Dermis microvascular lymphatic vessel endothelial cell (primary cell): ENCODE measurements at regions not wholly inside any gene's neighbourhood (a gene's known extent, or its start where the extent isn't known, plus 50 kb on each side); places are given as distances from the start of the nearest gene placed in this dataset.
A peak's percentile ranks its signal among the peaks of the same experiment; 100 is the strongest.
"Not testable (repeated sequence)": the region's sequence is repeated elsewhere in the genome, so short reads cannot be mapped to it uniquely, and the experiment has no call there.

Experiments
- DNase-seq, 2 donors: peaks; one replicate each; pipeline versions ENCODE4 v3.0.0 to v3.0.0-alpha.2; 2010; ENCODE audit warnings: low read depth in 2 of 2

GRCh38 chr10:25804505-25804904 lies 129.5 kb upstream of the MYO3A start:
- no peak for DNase-seq

- DNase-seq: no peak
Measured at GRCh38 chr10:25805986-25806385, 128.0 kb upstream of the MYO3A start.

- DNase-seq: no peak
Measured at GRCh38 chr10:25808372-25808771, 125.7 kb upstream of the MYO3A start.

- no peak for DNase-seq
Measured at GRCh38 chr10:25811052-25811685, 122.9 kb upstream of the MYO3A start.

- DNase-seq: no peak
Measured at GRCh38 chr10:25813511-25813910, 120.5 kb upstream of the MYO3A start.

- DNase-seq: no peak
Measured at GRCh38 chr10:25815236-25815635, 118.8 kb upstream of the MYO3A start.

GRCh38 chr10:25815999-25816768 lies 117.8 kb upstream of the MYO3A start:
- no peak for DNase-seq

GRCh38 chr10:25817200-25817599 lies 116.8 kb upstream of the MYO3A start:
- DNase-seq: no peak

GRCh38 chr10:25818751-25819150 lies 115.3 kb upstream of the MYO3A start:
- DNase-seq: no peak

GRCh38 chr10:25820472-25820871 lies 113.6 kb upstream of the MYO3A start:
- DNase-seq: peak in 1 of 2 donors; percentile 14

- DNase-seq: peak in 1 of 2 donors; percentile 10
Measured at GRCh38 chr10:25820874-25821273, 113.2 kb upstream of the MYO3A start.

GRCh38 chr10:25824050-25824449 lies 110.0 kb upstream of the MYO3A start:
- DNase-seq: no peak

GRCh38 chr10:25828475-25828874 lies 105.6 kb upstream of the MYO3A start:
- no peak for DNase-seq

GRCh38 chr10:25831080-25831479 lies 102.9 kb upstream of the MYO3A start:
- no peak for DNase-seq

GRCh38 chr10:25839683-25840082 lies 94.3 kb upstream of the MYO3A start:
- DNase-seq: no peak

GRCh38 chr10:25840875-25841274 lies 93.2 kb upstream of the MYO3A start:
- DNase-seq: not testable (repeated sequence)

- DNase-seq: no peak
Measured at GRCh38 chr10:25842146-25842545, 91.9 kb upstream of the MYO3A start.

GRCh38 chr10:25843551-25844170 lies 90.4 kb upstream of the MYO3A start:
- DNase-seq: no peak

- not testable (repeated sequence) for DNase-seq
Measured at GRCh38 chr10:25844716-25845115, 89.3 kb upstream of the MYO3A start.

- no peak for DNase-seq
Measured at GRCh38 chr10:25849268-25849667, 84.8 kb upstream of the MYO3A start.

- no peak for DNase-seq
Measured at GRCh38 chr10:25849988-25850387, 84.0 kb upstream of the MYO3A start.

GRCh38 chr10:25851548-25851947 lies 82.5 kb upstream of the MYO3A start:
- no peak for DNase-seq
